H1 (cell line): ENCODE measurements at regions not wholly inside any gene's neighbourhood (a gene's known extent, or its start where the extent isn't known, plus 50 kb on each side); places are given as distances from the start of the nearest gene placed in this dataset.

Experiments
- CTCF ChIA-PET: fragments of 300-600 bp; sonication (Branson Sonifier 250); formaldehyde crosslinking; loops from one replicate; lab custom pipeline; 2021; ENCODE audit not compliant: partially characterized antibody; lab: Charles Lee
- POLR2A ChIA-PET: fragments of 300-600 bp; sonication (Branson Sonifier 250); formaldehyde crosslinking; loops from one replicate; lab custom pipeline; 2021; ENCODE audit warnings: inconsistent platforms; ENCODE audit not compliant: partially characterized antibody; lab: Charles Lee
- DNase-seq, 2 experiments: peaks; one replicate each; pipeline versions ENCODE4 v3.0.0 to v3.0.0-alpha.2; 2010 to 2022; ENCODE audit warnings: low spot score in 2 of 2, low read depth in 1 of 2, mixed read lengths in 1 of 2
- FAIRE-seq: peaks from 2 replicates; lab custom pipeline; 2011; peaks lifted over from hg19 to GRCh38; lab: Jason Lieb, UNC
- H2AFZ ChIP-seq: 2 replicates; pipeline ENCODE4 v1.8.1; 2012; ENCODE audit warnings: low read length, inconsistent platforms
- H2AK5ac ChIP-seq: 2 replicates; pipeline ENCODE4 v1.6.1; 2013; ENCODE audit warnings: low read depth, low read length
- H2BK120ac ChIP-seq: replicated peaks from 2 replicates; pipeline ENCODE3; 2013; ENCODE audit warnings: low read depth, low read length, inconsistent platforms
- H2BK12ac ChIP-seq: 2 replicates; pipeline ENCODE4 v1.6.1; 2013; ENCODE audit warnings: low read depth, low read length
- H2BK15ac ChIP-seq: 2 replicates; pipeline ENCODE4 v1.6.1; 2013; ENCODE audit warnings: low read length
- H2BK20ac ChIP-seq: 2 replicates; pipeline ENCODE4 v1.6.1; 2013; ENCODE audit warnings: low read length
- H2BK5ac ChIP-seq: 2 replicates; pipeline ENCODE4 v1.6.1; 2013; ENCODE audit warnings: low read depth, low read length
- H3K14ac ChIP-seq: 2 replicates; pipeline ENCODE4 v1.6.1; 2013; ENCODE audit warnings: inconsistent platforms; ENCODE audit not compliant: insufficient read length
- H3K18ac ChIP-seq: 2 replicates; pipeline ENCODE4 v1.6.1; 2013; ENCODE audit warnings: low read length; ENCODE audit errors: extremely low read depth
- H3K23ac ChIP-seq: 2 replicates; pipeline ENCODE4 v1.6.1; 2013; ENCODE audit warnings: inconsistent platforms; ENCODE audit not compliant: insufficient read length
- H3K23me2 ChIP-seq: 2 replicates; pipeline ENCODE4 v1.6.1; 2013; ENCODE audit warnings: low read depth, low read length
- H3K27ac ChIP-seq: 2 replicates; pipeline ENCODE4 v1.6.1; 2011; ENCODE audit warnings: low read depth, low read length, inconsistent platforms
- H3K27me3 ChIP-seq, 4 experiments: replicated peaks in 1 of 4; 1 replicate in 1 of 4; 2 replicates in 3 of 4; pipeline versions ENCODE4 v1.6.1 to v1.8.1; 2011 to 2013; ENCODE audit warnings: low read length in 3 of 4, mild to moderate bottlenecking in 3 of 4, inconsistent platforms in 2 of 4, mixed read lengths in 2 of 4, moderate library complexity in 1 of 4; ENCODE audit not compliant: control insufficient read depth in 3 of 4, insufficient read depth in 3 of 4; ENCODE audit errors: extremely low read depth in 1 of 4
- H3K36me3 ChIP-seq, 4 experiments: 2 replicates each; pipeline versions ENCODE4 v1.6.1 to v1.8.1; 2011 to 2013; ENCODE audit warnings: mild to moderate bottlenecking in 4 of 4, low read length in 3 of 4, moderate library complexity in 2 of 4, control low read depth in 1 of 4, inconsistent platforms in 1 of 4; ENCODE audit not compliant: insufficient read depth in 4 of 4, control insufficient read depth in 2 of 4
- H3K4ac ChIP-seq: replicated peaks from 2 replicates; pipeline ENCODE3; 2013; ENCODE audit warnings: low read length, low read depth, mixed read lengths, inconsistent platforms; ENCODE audit not compliant: insufficient read length
- H3K4me1 ChIP-seq, 4 experiments: replicated peaks in 1 of 4; 1 replicate in 1 of 4; 2 replicates in 3 of 4; pipeline versions ENCODE4 v1.6.1 to v1.8.1; 2011 to 2013; ENCODE audit warnings: low read length in 3 of 4, inconsistent platforms in 2 of 4, mixed read lengths in 1 of 4; ENCODE audit not compliant: insufficient read depth in 4 of 4, control insufficient read depth in 3 of 4
- H3K4me2 ChIP-seq, 2 experiments: 2 replicates each; pipeline versions ENCODE4 v1.6.1 to v1.8.1; 2011 to 2013; ENCODE audit warnings: low read depth in 2 of 2, low read length in 2 of 2, control low read depth in 1 of 2, inconsistent platforms in 1 of 2, mild to moderate bottlenecking in 1 of 2; ENCODE audit not compliant: insufficient read depth in 1 of 2
- H3K4me3 ChIP-seq, 4 experiments: fragments of 200-600, 300-600 bp in 1 of 4; sonication (generic), shearing (Covaris generic), sonication (Bioruptor Twin) in 1 of 4; 2 replicates each; pipeline versions ENCODE4 v1.5.1 to v1.8.1; 2011 to 2016; ENCODE audit warnings: low read length in 4 of 4, low read depth in 3 of 4, control low read depth in 2 of 4, inconsistent platforms in 2 of 4, mild to moderate bottlenecking in 2 of 4, mixed read lengths in 1 of 4, moderate library complexity in 1 of 4; ENCODE audit not compliant: insufficient read depth in 2 of 4; ENCODE audit errors: extremely low read depth in 1 of 4
- H3K56ac ChIP-seq: replicated peaks from 2 replicates; pipeline ENCODE3; 2013; ENCODE audit warnings: low read depth, mild to moderate bottlenecking, mixed read lengths, low read length, inconsistent platforms; ENCODE audit not compliant: insufficient read length
- H3K79me1 ChIP-seq: 2 replicates; pipeline ENCODE4 v1.6.1; 2013; ENCODE audit warnings: low read depth, low read length, control low read depth
- H3K79me2 ChIP-seq, 2 experiments: 2 replicates each; pipeline versions ENCODE4 v1.6.1 to v1.8.1; 2012 to 2013; ENCODE audit warnings: low read length in 2 of 2, mild to moderate bottlenecking in 2 of 2, inconsistent platforms in 1 of 2; ENCODE audit not compliant: insufficient read depth in 2 of 2, control insufficient read depth in 1 of 2
- H3K9ac ChIP-seq, 4 experiments: replicated peaks in 1 of 4; 1 replicate in 1 of 4; 2 replicates in 3 of 4; pipeline versions ENCODE4 v1.6.1 to v1.8.1; 2011 to 2013; ENCODE audit warnings: low read depth in 3 of 4, low read length in 3 of 4, control low read depth in 2 of 4, mild to moderate bottlenecking in 2 of 4, moderate library complexity in 2 of 4, inconsistent platforms in 1 of 4; ENCODE audit errors: extremely low read depth in 1 of 4
- H3K9me3 ChIP-seq, 2 experiments: 2 replicates each; pipeline versions ENCODE4 v1.6.1 to v1.8.1; 2012 to 2013; ENCODE audit warnings: mild to moderate bottlenecking in 2 of 2, moderate library complexity in 2 of 2, control low read depth in 1 of 2, inconsistent platforms in 1 of 2, low read depth in 1 of 2, low read length in 1 of 2, mixed read lengths in 1 of 2; ENCODE audit not compliant: insufficient read depth in 2 of 2
- H4K20me1 ChIP-seq, 2 experiments: replicated peaks in 1 of 2; 2 replicates each; pipeline versions ENCODE3 to v1.8.1; 2011 to 2013; ENCODE audit warnings: inconsistent platforms in 2 of 2, low read length in 2 of 2, mild to moderate bottlenecking in 1 of 2; ENCODE audit not compliant: insufficient read depth in 2 of 2, control insufficient read depth in 1 of 2
- H4K5ac ChIP-seq: 2 replicates; pipeline ENCODE4 v1.6.1; 2013; ENCODE audit warnings: low read length, low read depth, mixed read lengths, inconsistent platforms; ENCODE audit not compliant: insufficient read length
- H4K8ac ChIP-seq: 2 replicates; pipeline ENCODE4 v1.8.0; 2013; ENCODE audit warnings: mild to moderate bottlenecking, moderate library complexity, low read length, inconsistent platforms; ENCODE audit not compliant: insufficient read depth; ENCODE audit errors: extremely low read depth
- H4K91ac ChIP-seq: replicated peaks from 2 replicates; pipeline ENCODE3; 2013; ENCODE audit warnings: low read length, mixed read lengths, inconsistent platforms; ENCODE audit not compliant: insufficient read length
- CBX5 ChIP-seq: fragments of 300-800, 300-1000 bp; sonication (generic); IDR thresholded peaks from 2 replicates; pipeline ENCODE4 v1.7.1; 2016; ENCODE audit warnings: antibody characterized with exemption, low read length, low read depth
- KDM1A ChIP-seq: fragments of 200-600, 300-600 bp; sonication (generic); IDR thresholded peaks from 2 replicates; pipeline ENCODE4 v1.7.1; 2016; ENCODE audit warnings: mild to moderate bottlenecking, low read length, borderline replicate concordance
- SIX5 ChIP-seq: IDR thresholded peaks from 2 replicates; pipeline ENCODE4 v1.6.1; 2011; ENCODE audit warnings: mild to moderate bottlenecking, low read depth, low read length
- TAF7 ChIP-seq: optimal IDR thresholded peaks from 2 replicates; pipeline ENCODE3; 2011; ENCODE audit warnings: low read depth, mild to moderate bottlenecking, inconsistent platforms, low read length, moderate library complexity, borderline replicate concordance
- WGBS, 2 experiments: shearing (Covaris generic) in 1 of 2; methylation state at CpG; one replicate each; pipeline versions ENCODE4 v1.1.6 to v1.1.7; 2013 to 2015; ENCODE audit warnings: low lambda C conversion rate in 2 of 2, mixed read lengths in 2 of 2, inconsistent platforms in 1 of 2, low coverage in 1 of 2, missing lambda C conversion rate in 1 of 2; ENCODE audit not compliant: insufficient replicate concordance in 2 of 2, insufficient coverage in 1 of 2, insufficient read length in 1 of 2; ENCODE audit errors: extremely low coverage in 1 of 2, missing lambda C conversion rate in 1 of 2; 5-methylcytosine and 5-hydroxymethylcytosine counted together

DNA sequence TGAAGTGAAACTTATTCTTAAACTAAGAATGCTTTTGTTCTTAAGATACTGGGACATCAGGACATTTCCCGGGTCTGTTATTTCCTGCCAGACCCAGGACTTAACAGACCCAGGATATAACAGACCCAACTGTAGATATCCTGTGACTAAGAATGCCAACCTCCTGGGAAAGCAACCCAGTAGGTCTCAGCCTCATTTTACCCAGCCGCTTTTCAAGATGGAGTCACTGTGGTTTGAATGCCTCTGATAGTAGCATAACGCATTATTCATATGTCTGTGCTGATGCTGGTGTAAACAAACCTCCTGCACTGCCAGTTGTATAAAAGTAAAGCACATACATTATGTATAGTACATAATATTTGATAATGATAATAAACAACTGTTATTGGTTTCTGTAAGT, 185.8 kb upstream of the GPRIN3 start:
- H3K4ac ChIP-seq, result no peak overlapping the region
- no peak overlapping the region for H2AK5ac ChIP-seq
- H2BK120ac ChIP-seq, result no peak overlapping the region
- TF ChIP-seq TAF7 (no peak), CBX5 (no peak), SIX5 (no peak), KDM1A (no peak)
- H3K9me3 ChIP-seq, result peaks cover 0 to 3% of the 10 kb centered on the region in 2 experiments; a peak in 2 of 4 replicates
- ChIA-PET CTCF (interaction anchor here (0.9 to 1.2 kb wide), 2 partner anchors 11 to 58 kb away, joined by 3 to 4 read pairs; no protein-coding TSS in a partner anchor), POLR2A (no interaction called here)
- 84% methylated on average over 3 of the region's 3 CpGs; no CpG with 5 or more reads in 1 of the 2 experiments for WGBS, 2 experiments
- H4K20me1 ChIP-seq, result no peaks in the 10 kb centered on the region
- H2BK20ac ChIP-seq, result 0 out of 2 replicates have a peak overlapping the region, but pooled peaks have one; percentile 23
- H4K8ac ChIP-seq, result no peak overlapping the region
- no peak overlapping the region for H3K56ac ChIP-seq
- H3K9ac ChIP-seq, result no peak overlapping the region
- no peak overlapping the region for H2AFZ ChIP-seq
- H3K36me3 ChIP-seq, result no peaks in the 10 kb centered on the region; a peak in 1 of 8 replicates
- H3K23ac ChIP-seq, result no peak overlapping the region
- H3K4me3 ChIP-seq, result no peak overlapping the region
- H2BK5ac ChIP-seq, result no peak overlapping the region
- no peaks in the 10 kb centered on the region for H3K27me3 ChIP-seq
- no peak overlapping the region for H3K4me2 ChIP-seq
- no peaks in the 10 kb centered on the region for H3K79me1 ChIP-seq
- H3K18ac ChIP-seq, result no peak overlapping the region; the same call in 1 of the 2 replicates
- peaks cover 0 to 3% (median under 1%) of the 10 kb centered on the region in 4 experiments; a peak in 3 of 7 replicates for H3K4me1 ChIP-seq
- H4K5ac ChIP-seq, result no peak overlapping the region
- H3K79me2 ChIP-seq, result no peaks in the 10 kb centered on the region
- H2BK15ac ChIP-seq, result no peak overlapping the region
- FAIRE-seq (no peak), DNase-seq (no peak)
- H3K14ac ChIP-seq, result no peak overlapping the region
- H3K23me2 ChIP-seq, result no peaks in the 10 kb centered on the region
- H3K27ac ChIP-seq, result no peak overlapping the region
- no peak overlapping the region for H2BK12ac ChIP-seq
- no peak overlapping the region for H4K91ac ChIP-seq
